HG03108 (cell line): ENCODE measurements at regions not wholly inside any gene's neighbourhood (a gene's known extent, or its start where the extent isn't known, plus 50 kb on each side); places are given as distances from the start of the nearest gene placed in this dataset.
"Not testable (repeated sequence)": the region's sequence is repeated elsewhere in the genome, so short reads cannot be mapped to it uniquely, and the experiment has no call there.

Source experiments
- ATAC-seq: cut with Tn5 transposase; IDR thresholded peaks from one replicate; pipeline ENCODE4 v1.9.1; 2021; ENCODE audit warnings: moderate library complexity; ENCODE audit not compliant: unreplicated experiment

GRCh38 chr3:27779176-27779575, 57.1 kb upstream of the EOMES start:
- no peak for ATAC-seq

- ATAC-seq, result no peak
These were observed 67.3 kb upstream of the EOMES start for GRCh38 chr3:27789420-27789819.

- no peak for ATAC-seq
These were observed 69.8 kb upstream of the EOMES start for GRCh38 chr3:27791956-27792355.

GRCh38 chr3:27792869-27793268, 70.7 kb upstream of the EOMES start:
- no peak for ATAC-seq

GRCh38 chr3:27794211-27794610, 72.1 kb upstream of the EOMES start:
- no peak for ATAC-seq

- ATAC-seq, result no peak
These were observed 74.3 kb upstream of the EOMES start for GRCh38 chr3:27796365-27796875.

GRCh38 chr3:27797773-27798172, 75.7 kb upstream of the EOMES start:
- no peak for ATAC-seq

- ATAC-seq, result no peak
These were observed 78.1 kb upstream of the EOMES start for GRCh38 chr3:27800261-27800660.

- ATAC-seq, result no peak
These were observed 80.3 kb upstream of the EOMES start for GRCh38 chr3:27802425-27802824.

- no peak for ATAC-seq
These were observed 80.7 kb upstream of the EOMES start for GRCh38 chr3:27802849-27803248.

- ATAC-seq, result no peak
These were observed 83.2 kb upstream of the EOMES start for GRCh38 chr3:27805282-27805681.

- ATAC-seq, result no peak
These were observed 91.1 kb upstream of the EOMES start for GRCh38 chr3:27813255-27813654.

- not testable (repeated sequence) for ATAC-seq
These were observed 99.5 kb upstream of the EOMES start for GRCh38 chr3:27821609-27822008.

GRCh38 chr3:27824312-27825200, 102.4 kb upstream of the EOMES start:
- no peak for ATAC-seq

GRCh38 chr3:27826448-27826847, 104.3 kb upstream of the EOMES start:
- ATAC-seq, result no peak

- no peak for ATAC-seq
These were observed 104.9 kb upstream of the EOMES start for GRCh38 chr3:27827041-27827440.

GRCh38 chr3:27840807-27841594, 118.9 kb upstream of the EOMES start:
- no peak for ATAC-seq

GRCh38 chr3:27844052-27844675, 122.0 kb upstream of the EOMES start:
- ATAC-seq, result no peak

GRCh38 chr3:27847697-27848096, 125.6 kb upstream of the EOMES start:
- ATAC-seq, result no peak

- no peak for ATAC-seq
These were observed 126.7 kb upstream of the EOMES start for GRCh38 chr3:27848826-27849225.

GRCh38 chr3:27859821-27860220, 137.7 kb upstream of the EOMES start:
- no peak for ATAC-seq
